Tibial artery (tissue), 4 donors: ENCODE measurements at regions not wholly inside any gene's neighbourhood (a gene's known extent, or its start where the extent isn't known, plus 50 kb on each side); places are given as distances from the start of the nearest gene placed in this dataset.

Experiments used
- DNase-seq, 2 donors: peaks; one replicate each; pipeline ENCODE4 v3.0.0-alpha.2; 2019
- H3K27ac ChIP-seq, 2 donors: fragments of 200-600 bp; sonication (generic) in 1 of 2; 1 replicate in 1 of 2; 2 replicates in 1 of 2; pipeline ENCODE4 v1.5.1; 2018 to 2019; ENCODE audit warnings: mild to moderate bottlenecking in 1 of 2
- H3K27me3 ChIP-seq, 2 donors: fragments of 200-600 bp; sonication (generic) in 1 of 2; one replicate each; pipeline versions ENCODE4 v1.5.1 to v1.6.0; 2016 to 2019
- H3K36me3 ChIP-seq, 3 donors: fragments of 200-600 bp; sonication (generic) in 2 of 3; one replicate each; pipeline ENCODE4 v1.5.1; 2016 to 2019; ENCODE audit warnings: mild to moderate bottlenecking in 2 of 3
- H3K4me1 ChIP-seq, 4 donors: fragments of 200-600 bp; sonication (generic) in 2 of 4; 1 replicate in 3 of 4; 2 replicates in 1 of 4; pipeline ENCODE4 v1.5.1; 2016 to 2019
- H3K4me3 ChIP-seq, 2 donors: fragments of 200-600 bp; sonication (generic) in 1 of 2; 1 replicate in 1 of 2; 2 replicates in 1 of 2; pipeline ENCODE4 v1.5.1; 2018 to 2019; ENCODE audit warnings: mild to moderate bottlenecking in 2 of 2
- H3K9me3 ChIP-seq, 3 donors: fragments of 200-600 bp; sonication (generic) in 1 of 3; one replicate each; pipeline ENCODE4 v1.5.1; 2016 to 2019
- intact Hi-C: fragments of 100-400 bp; cut with DNase I; formaldehyde crosslinking; loops from one replicate; pipeline ENCODE4 v1.15.0; 2023; ENCODE audit warnings: low total_unique reads
- TF ChIP-seq, protein P1 (sequence below), 2 experiments: fragments of 200-600 bp in 1 of 2; fragments of 450-650 bp in 1 of 2; IDR thresholded peaks; one replicate each; pipeline ENCODE4 v1.5.1; 2017 to 2019; ENCODE audit warnings: antibody characterized with exemption in 2 of 2, mild to moderate bottlenecking in 1 of 2, moderate library complexity in 1 of 2

DNA sequence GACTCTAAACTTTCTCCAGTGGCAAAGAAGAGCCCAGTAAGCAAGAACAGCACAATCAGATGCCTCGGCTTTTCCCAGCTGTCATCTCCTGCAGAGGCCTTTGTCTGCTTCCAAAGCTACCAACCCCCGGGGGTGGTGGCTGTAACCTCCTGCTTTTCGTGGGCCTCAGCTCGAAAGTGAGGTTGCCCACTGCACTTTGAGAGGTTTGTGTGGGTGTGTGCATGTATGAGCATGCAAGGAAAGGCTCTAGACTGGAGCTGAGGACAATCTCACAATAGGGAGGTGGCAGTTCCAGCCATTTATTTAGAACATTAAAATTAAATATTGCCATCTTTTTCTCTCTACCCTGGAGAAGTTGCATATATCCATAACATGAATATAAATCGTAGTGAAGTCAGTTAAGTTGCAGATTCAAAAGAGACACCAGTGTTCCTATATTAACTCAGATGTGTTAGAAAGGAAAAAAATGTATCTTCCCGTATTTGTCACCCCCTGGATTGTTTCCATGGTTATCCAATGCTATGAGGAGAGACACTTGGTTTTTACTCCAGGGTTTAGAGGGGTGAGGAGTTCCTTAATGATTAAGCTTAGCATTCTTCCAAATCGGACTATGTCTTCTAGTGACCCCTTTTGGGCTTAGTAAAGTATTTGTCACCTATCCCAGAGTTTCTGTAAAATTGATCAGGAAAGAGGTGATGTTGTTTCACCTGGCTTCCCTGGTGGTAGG lies 781.1 kb downstream of the INHBA start:
- Histone ChIP-seq H3K27ac (no peak overlapping the region), H3K4me3 (no peak overlapping the region), H3K9me3 (no peaks in the 10 kb centered on the region), H3K27me3 (no peaks in the 10 kb centered on the region), H3K36me3 (no peaks in the 10 kb centered on the region), H3K4me1 (peaks cover 0 to 15% (median 1%) of the 10 kb centered on the region in 4 donors)
- intact Hi-C loops: no loop called here
- DNase-seq: no peak
- TF ChIP-seq, protein P1, sequence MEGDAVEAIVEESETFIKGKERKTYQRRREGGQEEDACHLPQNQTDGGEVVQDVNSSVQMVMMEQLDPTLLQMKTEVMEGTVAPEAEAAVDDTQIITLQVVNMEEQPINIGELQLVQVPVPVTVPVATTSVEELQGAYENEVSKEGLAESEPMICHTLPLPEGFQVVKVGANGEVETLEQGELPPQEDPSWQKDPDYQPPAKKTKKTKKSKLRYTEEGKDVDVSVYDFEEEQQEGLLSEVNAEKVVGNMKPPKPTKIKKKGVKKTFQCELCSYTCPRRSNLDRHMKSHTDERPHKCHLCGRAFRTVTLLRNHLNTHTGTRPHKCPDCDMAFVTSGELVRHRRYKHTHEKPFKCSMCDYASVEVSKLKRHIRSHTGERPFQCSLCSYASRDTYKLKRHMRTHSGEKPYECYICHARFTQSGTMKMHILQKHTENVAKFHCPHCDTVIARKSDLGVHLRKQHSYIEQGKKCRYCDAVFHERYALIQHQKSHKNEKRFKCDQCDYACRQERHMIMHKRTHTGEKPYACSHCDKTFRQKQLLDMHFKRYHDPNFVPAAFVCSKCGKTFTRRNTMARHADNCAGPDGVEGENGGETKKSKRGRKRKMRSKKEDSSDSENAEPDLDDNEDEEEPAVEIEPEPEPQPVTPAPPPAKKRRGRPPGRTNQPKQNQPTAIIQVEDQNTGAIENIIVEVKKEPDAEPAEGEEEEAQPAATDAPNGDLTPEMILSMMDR (IDR thresholded peaks at IDR 0.05): no peak

GRCh38 chr7:40918701-40919271 lies 784.0 kb downstream of the SUGCT start:
- peak overlapping the region in 1 of 2 donors; percentile 21 for H3K27ac ChIP-seq
- H3K36me3 ChIP-seq: no peaks in the 10 kb centered on the region
- no peaks in the 10 kb centered on the region for H3K9me3 ChIP-seq
- peaks cover 0 to 16% (median 1%) of the 10 kb centered on the region in 4 donors for H3K4me1 ChIP-seq
- no peak for DNase-seq
- TF ChIP-seq, protein P1 (IDR thresholded peaks at IDR 0.05): no peak
- no peaks in the 10 kb centered on the region for H3K27me3 ChIP-seq
- intact Hi-C loops: no loop called here
- no peak overlapping the region for H3K4me3 ChIP-seq

DNA sequence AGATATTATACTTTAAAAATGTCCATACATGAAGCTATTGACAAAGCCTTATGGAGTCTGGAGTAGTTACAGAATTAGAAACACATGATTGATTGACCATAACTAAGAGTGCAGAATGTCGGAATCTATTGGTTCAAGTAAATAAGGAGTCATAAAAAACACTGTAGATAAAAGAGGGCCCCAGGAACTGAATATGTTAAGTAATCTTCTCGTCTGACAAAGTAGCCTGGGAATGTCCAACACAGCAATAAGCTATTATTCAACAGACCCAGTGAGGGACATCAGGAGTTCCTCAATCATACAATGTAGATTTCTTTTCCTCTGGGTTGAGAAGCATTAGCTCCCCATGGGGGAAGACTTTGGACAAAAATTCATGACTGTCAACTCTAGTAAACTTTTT lies 782.0 kb downstream of the SUGCT start:
- TF ChIP-seq, protein P1 (IDR thresholded peaks at IDR 0.05): no peak
- Histone ChIP-seq H3K27ac (no peak overlapping the region), H3K27me3 (no peaks in the 10 kb centered on the region), H3K4me3 (no peak overlapping the region), H3K9me3 (no peaks in the 10 kb centered on the region), H3K4me1 (peaks cover 0 to 27% (median 0%) of the 10 kb centered on the region in 4 donors), H3K36me3 (no peaks in the 10 kb centered on the region)
- no peak for DNase-seq
- intact Hi-C loops: no loop called here

DNA sequence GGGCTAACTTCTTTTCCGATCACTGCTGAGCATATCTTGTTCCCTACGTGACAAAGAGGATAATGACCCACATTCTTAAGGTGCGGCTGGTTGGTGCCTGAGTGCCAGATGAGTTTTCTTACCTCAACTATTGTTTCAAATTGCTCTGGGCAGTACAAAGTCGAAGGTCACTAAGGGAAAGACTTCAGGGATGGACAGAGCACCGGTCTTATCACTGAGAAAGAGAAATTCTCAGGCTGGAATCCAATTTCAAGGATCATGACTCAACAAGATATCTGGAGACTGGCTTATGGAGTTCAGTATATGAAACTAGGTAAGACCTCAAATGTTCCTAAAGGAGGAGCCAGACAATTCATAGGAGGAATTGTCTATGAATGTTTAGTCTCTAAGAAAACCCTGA lies 780.3 kb downstream of the SUGCT start:
- Histone ChIP-seq H3K27ac (no peak overlapping the region), H3K36me3 (no peaks in the 10 kb centered on the region), H3K27me3 (no peaks in the 10 kb centered on the region), H3K4me1 (peaks cover 0 to 27% (median 0%) of the 10 kb centered on the region in 4 donors), H3K9me3 (no peaks in the 10 kb centered on the region), H3K4me3 (no peak overlapping the region)
- TF ChIP-seq, protein P1 (IDR thresholded peaks at IDR 0.05): no peak
- intact Hi-C loops: no loop called here
- no peak for DNase-seq
